Muscle layer of duodenum (tissue), 2 donors: ENCODE measurements at regions not wholly inside any gene's neighbourhood (a gene's known extent, or its start where the extent isn't known, plus 50 kb on each side); places are given as distances from the start of the nearest gene placed in this dataset.

Source experiments
- H3K27ac ChIP-seq: one replicate; pipeline ENCODE4 v1.7.0; 2013; ENCODE audit warnings: mild to moderate bottlenecking, low read length
- H3K27me3 ChIP-seq: one replicate; pipeline ENCODE4 v1.7.0; 2013; ENCODE audit warnings: low read depth, mild to moderate bottlenecking, control low read depth, low read length
- H3K36me3 ChIP-seq, 2 donors: one replicate each; pipeline ENCODE4 v1.7.0; 2013; ENCODE audit warnings: low read length in 2 of 2, control low read depth in 1 of 2, mild to moderate bottlenecking in 1 of 2; ENCODE audit not compliant: insufficient read depth in 2 of 2, control insufficient read depth in 1 of 2
- H3K4me1 ChIP-seq, 2 donors: one replicate each; pipeline ENCODE4 v1.7.0; 2013; ENCODE audit warnings: low read length in 2 of 2, mild to moderate bottlenecking in 2 of 2, control low read depth in 1 of 2, moderate library complexity in 1 of 2; ENCODE audit not compliant: insufficient read depth in 2 of 2, control insufficient read depth in 1 of 2
- H3K4me3 ChIP-seq, 2 donors: one replicate each; pipeline ENCODE4 v1.7.0; 2013; ENCODE audit warnings: low read length in 2 of 2, low read depth in 1 of 2, mild to moderate bottlenecking in 1 of 2
- H3K9me3 ChIP-seq, 2 donors: one replicate each; pipeline ENCODE4 v1.7.0; 2013; ENCODE audit warnings: low read length in 2 of 2, control low read depth in 1 of 2, mild to moderate bottlenecking in 1 of 2; ENCODE audit not compliant: control insufficient read depth in 1 of 2
- donor health status: healthy.

GRCh38 chr12:43058616-43059015 lies 469.1 kb upstream of the PRICKLE1 start:
- Histone ChIP-seq H3K9me3 (no peaks in the 10 kb centered on the region), H3K36me3 (no peaks in the 10 kb centered on the region), H3K27me3 (no peaks in the 10 kb centered on the region), H3K27ac (no peak overlapping the region), H3K4me1 (no peaks in the 10 kb centered on the region), H3K4me3 (no peak overlapping the region)

- Histone ChIP-seq H3K9me3 (no peaks in the 10 kb centered on the region), H3K4me1 (no peaks in the 10 kb centered on the region), H3K27ac (no peak overlapping the region), H3K27me3 (no peaks in the 10 kb centered on the region), H3K4me3 (no peak overlapping the region), H3K36me3 (no peaks in the 10 kb centered on the region)
These were observed 468.0 kb upstream of the PRICKLE1 start for GRCh38 chr12:43057566-43057965.

GRCh38 chr12:43054085-43054484 lies 464.5 kb upstream of the PRICKLE1 start:
- no peak overlapping the region for H3K4me3 ChIP-seq

GRCh38 chr12:43052441-43052840 lies 462.9 kb upstream of the PRICKLE1 start:
- Histone ChIP-seq H3K27me3 (no peaks in the 10 kb centered on the region), H3K27ac (no peak overlapping the region), H3K4me3 (no peak overlapping the region), H3K4me1 (no peaks in the 10 kb centered on the region), H3K9me3 (no peaks in the 10 kb centered on the region), H3K36me3 (no peaks in the 10 kb centered on the region)

More at GRCh38 chr12:43054085-43054484, 464.5 kb upstream of the PRICKLE1 start:
- H3K36me3 ChIP-seq = no peaks in the 10 kb centered on the region
- H3K27ac ChIP-seq = no peak overlapping the region
- H3K27me3 ChIP-seq = no peaks in the 10 kb centered on the region
- no peaks in the 10 kb centered on the region for H3K9me3 ChIP-seq
- H3K4me1 ChIP-seq = no peaks in the 10 kb centered on the region

- Histone ChIP-seq H3K4me1 (no peaks in the 10 kb centered on the region), H3K27me3 (no peaks in the 10 kb centered on the region), H3K27ac (no peak overlapping the region), H3K9me3 (no peaks in the 10 kb centered on the region), H3K4me3 (no peak overlapping the region), H3K36me3 (no peaks in the 10 kb centered on the region)
These were observed 454.7 kb upstream of the PRICKLE1 start for GRCh38 chr12:43044241-43044640.

GRCh38 chr12:43038991-43039390 lies 449.4 kb upstream of the PRICKLE1 start:
- Histone ChIP-seq H3K4me1 (no peaks in the 10 kb centered on the region), H3K27me3 (no peaks in the 10 kb centered on the region), H3K36me3 (no peaks in the 10 kb centered on the region), H3K27ac (no peak overlapping the region), H3K9me3 (no peaks in the 10 kb centered on the region), H3K4me3 (no peak overlapping the region)

- no peak overlapping the region for H3K27ac ChIP-seq
- no peaks in the 10 kb centered on the region for H3K36me3 ChIP-seq
- peaks cover 0 to 15% of the 10 kb centered on the region in 2 donors for H3K9me3 ChIP-seq
- H3K27me3 ChIP-seq = no peaks in the 10 kb centered on the region
- H3K4me1 ChIP-seq = no peaks in the 10 kb centered on the region
- H3K4me3 ChIP-seq = no peak overlapping the region
These were observed 440.4 kb upstream of the PRICKLE1 start for GRCh38 chr12:43029971-43030370.

- H3K4me3 ChIP-seq = no peak overlapping the region
- peaks cover 0 to 15% of the 10 kb centered on the region in 2 donors for H3K9me3 ChIP-seq
- no peaks in the 10 kb centered on the region for H3K27me3 ChIP-seq
- no peaks in the 10 kb centered on the region for H3K36me3 ChIP-seq
- no peaks in the 10 kb centered on the region for H3K4me1 ChIP-seq
- H3K27ac ChIP-seq = no peak overlapping the region
These were observed 439.3 kb upstream of the PRICKLE1 start for GRCh38 chr12:43028826-43029225.

GRCh38 chr12:43022838-43023237 lies 433.3 kb upstream of the PRICKLE1 start:
- H3K9me3 ChIP-seq = no peaks in the 10 kb centered on the region
- no peaks in the 10 kb centered on the region for H3K36me3 ChIP-seq
- H3K27me3 ChIP-seq = no peaks in the 10 kb centered on the region
- H3K4me3 ChIP-seq = no peak overlapping the region
- H3K27ac ChIP-seq = no peak overlapping the region
- H3K4me1 ChIP-seq = no peaks in the 10 kb centered on the region

GRCh38 chr12:43015090-43015737 lies 425.7 kb upstream of the PRICKLE1 start:
- no peaks in the 10 kb centered on the region for H3K36me3 ChIP-seq
- H3K9me3 ChIP-seq = no peaks in the 10 kb centered on the region
- no peaks in the 10 kb centered on the region for H3K4me1 ChIP-seq
- no peak overlapping the region for H3K27ac ChIP-seq
- H3K4me3 ChIP-seq = no peak overlapping the region
- no peaks in the 10 kb centered on the region for H3K27me3 ChIP-seq

- Histone ChIP-seq H3K9me3 (no peaks in the 10 kb centered on the region), H3K36me3 (no peaks in the 10 kb centered on the region), H3K4me1 (peaks cover 0 to 5% of the 10 kb centered on the region in 2 donors), H3K4me3 (no peak overlapping the region), H3K27ac (no peak overlapping the region), H3K27me3 (no peaks in the 10 kb centered on the region)
These were observed 421.9 kb upstream of the PRICKLE1 start for GRCh38 chr12:43011383-43011926.

- peaks cover 0 to 5% of the 10 kb centered on the region in 2 donors for H3K4me1 ChIP-seq
These were observed 420.3 kb upstream of the PRICKLE1 start for GRCh38 chr12:43009846-43010240.

More at GRCh38 chr12:43009846-43010240, 420.3 kb upstream of the PRICKLE1 start:
- H3K27me3 ChIP-seq = no peaks in the 10 kb centered on the region
- H3K9me3 ChIP-seq = no peaks in the 10 kb centered on the region
- H3K27ac ChIP-seq = no peak overlapping the region
- H3K4me3 ChIP-seq = no peak overlapping the region
- H3K36me3 ChIP-seq = no peaks in the 10 kb centered on the region
